HEK293 (cell line): ENCODE measurements at regions not wholly inside any gene's neighbourhood (a gene's known extent, or its start where the extent isn't known, plus 50 kb on each side); places are given as distances from the start of the nearest gene placed in this dataset.
A peak's percentile ranks its signal among the peaks of the same experiment; 100 is the strongest.

Source experiments
- CTCF ChIA-PET: fragments of 350-600 bp; formaldehyde crosslinking; extraction: SDS; loops from one replicate; lab custom pipeline; 2021; ENCODE audit warnings: antibody characterized with exemption; lab: Yijun Ruan, JAX
- POLR2A ChIA-PET: fragments of 300-600 bp; formaldehyde crosslinking; extraction: SDS; loops from one replicate; lab custom pipeline; 2020; ENCODE audit warnings: antibody characterized with exemption, inconsistent platforms; lab: Yijun Ruan, JAX
- H3K27ac ChIP-seq: fragments of 200-500 bp; sonication (Bioruptor generic); 2 replicates; pipeline ENCODE4 v1.5.1; 2014; ENCODE audit warnings: low read depth, low read length, control low read depth, inconsistent platforms; ENCODE audit errors: extremely low read depth
- H3K36me3 ChIP-seq, 2 experiments: fragments of 200-500 bp in 1 of 2; sonication (Bioruptor generic) in 1 of 2; 1 replicate in 1 of 2; 2 replicates in 1 of 2; pipeline ENCODE4 v1.5.1; 2014 to 2017; ENCODE audit warnings: inconsistent platforms in 2 of 2, low read length in 2 of 2; ENCODE audit not compliant: control insufficient read depth in 2 of 2, insufficient read depth in 1 of 2
- H3K4me1 ChIP-seq: fragments of 200-500 bp; sonication (Bioruptor generic); 2 replicates; pipeline ENCODE4 v1.5.1; 2014; ENCODE audit warnings: mild to moderate bottlenecking, low read length, inconsistent platforms; ENCODE audit not compliant: control insufficient read depth, insufficient read depth
- H3K4me3 ChIP-seq: 2 replicates; pipeline ENCODE4 v1.5.1; 2011; ENCODE audit warnings: low read depth, mild to moderate bottlenecking, control low read depth, low read length, moderate library complexity
- H3K9me3 ChIP-seq: fragments of 200-500 bp; sonication (Bioruptor generic); 2 replicates; pipeline ENCODE4 v1.5.1; 2014; ENCODE audit warnings: low read depth, low read length, inconsistent platforms; ENCODE audit not compliant: control insufficient read depth, insufficient read depth
- SCRT2 ChIP-seq: fragments of 450-650 bp; formaldehyde crosslinking; IDR thresholded peaks from 2 replicates; pipeline ENCODE4 v1.5.1; 2016; ENCODE audit warnings: missing biosample characterization, missing genetic modification characterization
- SETDB1 ChIP-seq: IDR thresholded peaks from one replicate; pipeline ENCODE4 v1.6.1; 2017; ENCODE audit warnings: mild to moderate bottlenecking, low read length, moderate library complexity, mixed read lengths; ENCODE audit not compliant: insufficient read length
- SP7 ChIP-seq: fragments of 450-650 bp; formaldehyde crosslinking; IDR thresholded peaks from 2 replicates; pipeline ENCODE4 v1.5.1; 2016; ENCODE audit warnings: missing biosample characterization, missing genetic modification characterization
- ZFHX2 ChIP-seq: fragments of 450-650 bp; formaldehyde crosslinking; conservative IDR thresholded peaks from 2 replicates; pipeline ENCODE4 v1.5.1; 2016; ENCODE audit warnings: missing biosample characterization, missing genetic modification characterization
- ZFP37 ChIP-seq: fragments of 450-650 bp; formaldehyde crosslinking; IDR thresholded peaks from 2 replicates; pipeline ENCODE4 v1.5.1; 2016; ENCODE audit warnings: missing biosample characterization, missing genetic modification characterization
- ZNF146 ChIP-seq: fragments of 450-650 bp; formaldehyde crosslinking; IDR thresholded peaks from 2 replicates; pipeline ENCODE4 v1.5.1; 2016; ENCODE audit warnings: missing biosample characterization, missing genetic modification characterization
- ZNF292 ChIP-seq: fragments of 450-650 bp; formaldehyde crosslinking; IDR thresholded peaks from 2 replicates; pipeline ENCODE4 v1.5.1; 2016; ENCODE audit warnings: low read depth, missing biosample characterization, missing genetic modification characterization, borderline replicate concordance
- ZNF324 ChIP-seq: fragments of 450-650 bp; formaldehyde crosslinking; IDR thresholded peaks from 2 replicates; pipeline ENCODE4 v1.5.1; 2016; ENCODE audit warnings: missing biosample characterization, missing genetic modification characterization
- ZNF350 ChIP-seq: fragments of 450-650 bp; formaldehyde crosslinking; IDR thresholded peaks from 2 replicates; pipeline ENCODE4 v1.5.0; 2017; ENCODE audit warnings: missing biosample characterization, mild to moderate bottlenecking, missing genetic modification characterization
- ZNF366 ChIP-seq: fragments of 450-650 bp; formaldehyde crosslinking; conservative IDR thresholded peaks from 2 replicates; pipeline ENCODE4 v1.5.1; 2016; ENCODE audit warnings: missing biosample characterization, missing genetic modification characterization
- ZNF423 ChIP-seq: fragments of 450-650 bp; formaldehyde crosslinking; IDR thresholded peaks from 2 replicates; pipeline ENCODE4 v1.5.1; 2016; ENCODE audit warnings: missing biosample characterization, missing genetic modification characterization
- ZNF521 ChIP-seq: fragments of 450-650 bp; formaldehyde crosslinking; IDR thresholded peaks from 2 replicates; pipeline ENCODE4 v1.5.1; 2017; ENCODE audit warnings: missing biosample characterization, mild to moderate bottlenecking, missing genetic modification characterization
- ZNF529 ChIP-seq: fragments of 450-650 bp; formaldehyde crosslinking; IDR thresholded peaks from 2 replicates; pipeline ENCODE4 v1.5.1; 2017; ENCODE audit warnings: missing genetic modification characterization, missing biosample characterization; ENCODE audit not compliant: insufficient replicate concordance
- ZNF544 ChIP-seq: fragments of 450-650 bp; formaldehyde crosslinking; IDR thresholded peaks from 2 replicates; pipeline ENCODE4 v1.5.0; 2017; ENCODE audit warnings: missing biosample characterization, missing genetic modification characterization
- ZNF776 ChIP-seq: fragments of 450-650 bp; formaldehyde crosslinking; IDR thresholded peaks from 2 replicates; pipeline ENCODE4 v1.5.0; 2017; ENCODE audit warnings: missing biosample characterization, missing genetic modification characterization, borderline replicate concordance
- TF ChIP-seq, protein P1 (sequence below): fragments of 450-650 bp; formaldehyde crosslinking; IDR thresholded peaks from 2 replicates; pipeline ENCODE4 v1.5.1; 2016; ENCODE audit warnings: missing biosample characterization, missing genetic modification characterization
- TF ChIP-seq, protein P2 (sequence below): fragments of 450-650 bp; formaldehyde crosslinking; IDR thresholded peaks from 2 replicates; pipeline ENCODE4 v1.5.1; 2016; ENCODE audit warnings: missing biosample characterization, missing genetic modification characterization
- TF ChIP-seq, protein P3 (sequence below): fragments of 450-650 bp; formaldehyde crosslinking; IDR thresholded peaks from 2 replicates; pipeline ENCODE4 v1.5.1; 2016; ENCODE audit warnings: missing biosample characterization, missing genetic modification characterization
- TF ChIP-seq, protein P4 (sequence below): fragments of 450-650 bp; formaldehyde crosslinking; IDR thresholded peaks from 2 replicates; pipeline ENCODE4 v1.5.1; 2016; ENCODE audit warnings: missing biosample characterization, missing genetic modification characterization
- TF ChIP-seq, protein P5 (sequence below): fragments of 450-650 bp; formaldehyde crosslinking; IDR thresholded peaks from 2 replicates; pipeline ENCODE4 v1.5.1; 2017; ENCODE audit warnings: missing biosample characterization, missing genetic modification characterization

DNA sequence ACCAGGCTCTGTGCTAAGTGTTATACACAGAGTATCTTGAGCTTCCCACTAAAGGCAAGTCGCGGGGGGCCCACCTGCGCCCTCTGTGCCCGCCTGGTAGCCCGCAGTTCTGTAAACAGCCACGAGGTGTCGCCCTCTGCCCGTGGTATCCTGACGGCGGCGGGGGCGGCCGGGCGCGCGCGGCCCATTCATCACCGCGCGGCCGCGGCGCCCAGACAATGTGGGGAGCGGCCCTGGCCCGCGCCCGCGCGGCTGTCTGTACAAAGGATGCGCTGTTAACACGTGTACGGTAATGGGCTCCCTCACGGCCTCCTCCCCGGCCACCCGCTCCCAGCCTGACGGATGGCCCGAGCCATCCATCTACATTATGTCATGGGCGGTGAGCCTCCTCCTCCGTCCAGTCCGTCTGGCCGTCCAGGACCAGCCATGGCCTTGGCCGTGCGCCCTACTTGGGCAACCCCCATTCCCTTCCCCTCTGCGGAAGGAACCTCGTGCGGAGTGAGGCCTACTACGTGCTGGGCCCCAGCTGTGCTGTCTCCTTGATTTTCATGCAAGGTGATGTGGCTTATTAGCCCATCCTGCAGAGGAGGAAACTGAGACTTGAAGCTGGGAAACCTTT, 99.4 kb downstream of the MIAT start (continued):
- TF ChIP-seq, protein P1, sequence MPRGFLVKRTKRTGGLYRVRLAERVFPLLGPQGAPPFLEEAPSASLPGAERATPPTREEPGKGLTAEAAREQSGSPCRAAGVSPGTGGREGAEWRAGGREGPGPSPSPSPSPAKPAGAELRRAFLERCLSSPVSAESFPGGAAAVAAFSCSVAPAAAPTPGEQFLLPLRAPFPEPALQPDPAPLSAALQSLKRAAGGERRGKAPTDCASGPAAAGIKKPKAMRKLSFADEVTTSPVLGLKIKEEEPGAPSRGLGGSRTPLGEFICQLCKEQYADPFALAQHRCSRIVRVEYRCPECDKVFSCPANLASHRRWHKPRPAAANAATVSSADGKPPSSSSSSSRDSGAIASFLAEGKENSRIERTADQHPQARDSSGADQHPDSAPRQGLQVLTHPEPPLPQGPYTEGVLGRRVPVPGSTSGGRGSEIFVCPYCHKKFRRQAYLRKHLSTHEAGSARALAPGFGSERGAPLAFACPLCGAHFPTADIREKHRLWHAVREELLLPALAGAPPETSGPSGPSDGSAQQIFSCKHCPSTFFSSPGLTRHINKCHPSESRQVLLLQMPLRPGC (tag by site-specific recombination), result no peak
- TF ChIP-seq ZFHX2 (tag by site-specific recombination) (peak; percentile 58), ZNF292 (tag by site-specific recombination) (no peak), ZNF324 (no peak), ZNF521 (tag by site-specific recombination) (no peak), ZNF366 (tag by site-specific recombination) (no peak)
- TF ChIP-seq, protein P2, sequence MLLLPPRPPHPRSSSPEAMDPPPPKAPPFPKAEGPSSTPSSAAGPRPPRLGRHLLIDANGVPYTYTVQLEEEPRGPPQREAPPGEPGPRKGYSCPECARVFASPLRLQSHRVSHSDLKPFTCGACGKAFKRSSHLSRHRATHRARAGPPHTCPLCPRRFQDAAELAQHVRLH, result no peak

DNA sequence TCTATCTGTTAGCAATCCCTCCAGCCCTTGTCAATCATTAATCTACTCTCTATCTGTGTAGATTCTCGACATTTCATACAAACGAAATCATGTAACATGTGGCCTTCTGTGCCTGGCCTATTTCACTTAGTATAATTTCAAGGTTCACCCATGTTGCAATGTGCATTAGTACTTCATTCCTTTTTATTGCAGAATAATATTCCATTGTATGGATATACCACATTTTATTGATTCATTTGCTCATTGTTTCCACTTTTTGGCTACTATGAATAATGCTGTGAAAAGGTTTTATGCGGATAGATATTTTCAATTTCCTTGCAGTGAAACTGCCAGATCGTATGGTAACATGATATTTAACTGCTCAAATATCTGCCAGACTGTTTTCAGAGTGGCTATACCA, 100.1 kb downstream of the MIAT start:
- ChIA-PET CTCF (interaction anchor here (0.6 to 1.8 kb wide), 12 partner anchors 10 to 1252 kb away, joined by 3 to 16 read pairs (median 4); no protein-coding TSS in a partner anchor), POLR2A (no interaction called here)
- Histone ChIP-seq H3K27ac (no peak overlapping the region), H3K36me3 (no peaks in the 10 kb centered on the region), H3K4me1 (no peaks in the 10 kb centered on the region), H3K4me3 (no peak overlapping the region), H3K9me3 (no peaks in the 10 kb centered on the region; the same call in 1 of the 2 replicates)
- TF ChIP-seq, protein P3, sequence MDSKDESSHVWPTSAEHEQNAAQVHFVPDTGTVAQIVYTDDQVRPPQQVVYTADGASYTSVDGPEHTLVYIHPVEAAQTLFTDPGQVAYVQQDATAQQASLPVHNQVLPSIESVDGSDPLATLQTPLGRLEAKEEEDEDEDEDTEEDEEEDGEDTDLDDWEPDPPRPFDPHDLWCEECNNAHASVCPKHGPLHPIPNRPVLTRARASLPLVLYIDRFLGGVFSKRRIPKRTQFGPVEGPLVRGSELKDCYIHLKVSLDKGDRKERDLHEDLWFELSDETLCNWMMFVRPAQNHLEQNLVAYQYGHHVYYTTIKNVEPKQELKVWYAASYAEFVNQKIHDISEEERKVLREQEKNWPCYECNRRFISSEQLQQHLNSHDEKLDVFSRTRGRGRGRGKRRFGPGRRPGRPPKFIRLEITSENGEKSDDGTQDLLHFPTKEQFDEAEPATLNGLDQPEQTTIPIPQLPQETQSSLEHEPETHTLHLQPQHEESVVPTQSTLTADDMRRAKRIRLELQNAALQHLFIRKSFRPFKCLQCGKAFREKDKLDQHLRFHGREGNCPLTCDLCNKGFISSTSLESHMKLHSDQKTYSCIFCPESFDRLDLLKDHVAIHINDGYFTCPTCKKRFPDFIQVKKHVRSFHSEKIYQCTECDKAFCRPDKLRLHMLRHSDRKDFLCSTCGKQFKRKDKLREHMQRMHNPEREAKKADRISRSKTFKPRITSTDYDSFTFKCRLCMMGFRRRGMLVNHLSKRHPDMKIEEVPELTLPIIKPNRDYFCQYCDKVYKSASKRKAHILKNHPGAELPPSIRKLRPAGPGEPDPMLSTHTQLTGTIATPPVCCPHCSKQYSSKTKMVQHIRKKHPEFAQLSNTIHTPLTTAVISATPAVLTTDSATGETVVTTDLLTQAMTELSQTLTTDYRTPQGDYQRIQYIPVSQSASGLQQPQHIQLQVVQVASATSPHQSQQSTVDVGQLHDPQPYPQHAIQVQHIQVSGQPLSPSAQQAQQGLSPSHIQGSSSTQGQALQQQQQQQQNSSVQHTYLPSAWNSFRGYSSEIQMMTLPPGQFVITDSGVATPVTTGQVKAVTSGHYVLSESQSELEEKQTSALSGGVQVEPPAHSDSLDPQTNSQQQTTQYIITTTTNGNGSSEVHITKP (tag by site-specific recombination), result no peak
- peak; percentile 52; the same call in 1 of the 2 replicates for TF ChIP-seq ZNF146
- TF ChIP-seq SETDB1, result peak; percentile 45

DNA sequence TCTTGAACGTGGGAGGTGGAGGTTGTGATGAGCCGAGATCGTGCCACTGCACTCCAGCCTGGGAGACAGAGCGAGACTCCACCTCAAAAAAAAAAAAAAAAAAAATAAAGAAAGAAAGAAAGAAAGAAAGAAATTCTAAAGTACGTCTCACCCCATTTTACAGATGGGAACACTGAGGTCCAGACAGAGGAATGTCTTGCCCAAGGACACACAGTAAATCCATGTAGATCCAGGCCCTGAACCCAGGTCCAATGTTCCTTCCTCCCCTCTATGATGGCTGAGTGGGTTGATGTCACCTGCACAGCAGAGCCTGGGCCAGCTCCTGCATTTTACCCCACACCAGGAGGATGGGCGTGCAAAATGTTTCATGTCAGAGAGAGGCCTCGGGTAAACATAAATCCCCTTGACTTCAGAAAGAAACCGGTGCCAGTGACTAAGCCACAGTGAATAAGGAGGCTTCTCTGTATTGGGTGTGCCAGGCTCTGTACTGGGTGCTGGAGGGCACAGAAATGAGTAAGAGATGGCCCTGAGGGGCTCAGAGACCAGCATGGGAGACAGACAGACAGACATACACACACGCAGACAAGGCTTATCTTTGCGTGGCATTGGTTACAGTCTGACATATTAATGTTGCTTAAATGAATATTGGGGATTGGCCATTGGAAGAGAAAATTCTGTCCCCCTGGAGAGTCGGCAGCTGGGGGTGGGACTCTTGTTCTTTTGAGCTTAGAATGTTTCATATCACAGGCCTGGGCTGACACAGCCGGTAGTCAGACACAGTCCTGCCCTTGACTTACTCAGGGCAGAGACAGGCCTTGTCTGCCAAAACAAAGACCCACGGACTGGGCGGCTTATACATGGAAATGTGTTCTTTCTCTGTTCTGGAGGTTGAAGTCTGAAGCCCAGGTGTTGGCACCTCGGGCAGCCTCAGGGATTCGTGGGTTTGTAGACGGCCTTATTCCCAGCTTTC, 105.4 kb downstream of the MIAT start:
- POLR2A ChIA-PET, result no interaction called here
- H3K36me3 ChIP-seq, result no peaks in the 10 kb centered on the region
- TF ChIP-seq ZFP37 (tag by site-specific recombination), result no peak
- no peak for TF ChIP-seq ZNF776 (tag by site-specific recombination)
- no peak for TF ChIP-seq ZNF350 (tag by site-specific recombination)
- no peak for TF ChIP-seq ZNF529
- TF ChIP-seq, protein P4, sequence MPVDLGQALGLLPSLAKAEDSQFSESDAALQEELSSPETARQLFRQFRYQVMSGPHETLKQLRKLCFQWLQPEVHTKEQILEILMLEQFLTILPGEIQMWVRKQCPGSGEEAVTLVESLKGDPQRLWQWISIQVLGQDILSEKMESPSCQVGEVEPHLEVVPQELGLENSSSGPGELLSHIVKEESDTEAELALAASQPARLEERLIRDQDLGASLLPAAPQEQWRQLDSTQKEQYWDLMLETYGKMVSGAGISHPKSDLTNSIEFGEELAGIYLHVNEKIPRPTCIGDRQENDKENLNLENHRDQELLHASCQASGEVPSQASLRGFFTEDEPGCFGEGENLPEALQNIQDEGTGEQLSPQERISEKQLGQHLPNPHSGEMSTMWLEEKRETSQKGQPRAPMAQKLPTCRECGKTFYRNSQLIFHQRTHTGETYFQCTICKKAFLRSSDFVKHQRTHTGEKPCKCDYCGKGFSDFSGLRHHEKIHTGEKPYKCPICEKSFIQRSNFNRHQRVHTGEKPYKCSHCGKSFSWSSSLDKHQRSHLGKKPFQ (tag by site-specific recombination), result no peak
- no peak for TF ChIP-seq SCRT2 (tag by site-specific recombination)
- TF ChIP-seq, protein P5, sequence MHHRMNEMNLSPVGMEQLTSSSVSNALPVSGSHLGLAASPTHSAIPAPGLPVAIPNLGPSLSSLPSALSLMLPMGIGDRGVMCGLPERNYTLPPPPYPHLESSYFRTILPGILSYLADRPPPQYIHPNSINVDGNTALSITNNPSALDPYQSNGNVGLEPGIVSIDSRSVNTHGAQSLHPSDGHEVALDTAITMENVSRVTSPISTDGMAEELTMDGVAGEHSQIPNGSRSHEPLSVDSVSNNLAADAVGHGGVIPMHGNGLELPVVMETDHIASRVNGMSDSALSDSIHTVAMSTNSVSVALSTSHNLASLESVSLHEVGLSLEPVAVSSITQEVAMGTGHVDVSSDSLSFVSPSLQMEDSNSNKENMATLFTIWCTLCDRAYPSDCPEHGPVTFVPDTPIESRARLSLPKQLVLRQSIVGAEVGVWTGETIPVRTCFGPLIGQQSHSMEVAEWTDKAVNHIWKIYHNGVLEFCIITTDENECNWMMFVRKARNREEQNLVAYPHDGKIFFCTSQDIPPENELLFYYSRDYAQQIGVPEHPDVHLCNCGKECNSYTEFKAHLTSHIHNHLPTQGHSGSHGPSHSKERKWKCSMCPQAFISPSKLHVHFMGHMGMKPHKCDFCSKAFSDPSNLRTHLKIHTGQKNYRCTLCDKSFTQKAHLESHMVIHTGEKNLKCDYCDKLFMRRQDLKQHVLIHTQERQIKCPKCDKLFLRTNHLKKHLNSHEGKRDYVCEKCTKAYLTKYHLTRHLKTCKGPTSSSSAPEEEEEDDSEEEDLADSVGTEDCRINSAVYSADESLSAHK (tag by site-specific recombination), result no peak
- TF ChIP-seq ZNF544 (tag by site-specific recombination), result no peak
- no peak for TF ChIP-seq ZNF423 (tag by site-specific recombination)
- no peak for TF ChIP-seq SP7 (tag by site-specific recombination)
- TF ChIP-seq SETDB1, result no peak

More for the DNA sequence above, 105.4 kb downstream of the MIAT start:
- Histone ChIP-seq H3K4me3 (no peak overlapping the region), H3K27ac (no peak overlapping the region), H3K9me3 (no peaks in the 10 kb centered on the region), H3K4me1 (no peaks in the 10 kb centered on the region)
- CTCF ChIA-PET, result interaction anchor here (1.0 kb wide), 1 partner anchor 84 kb away, joined by 3 read pairs; no protein-coding TSS in a partner anchor
